ENCODE measurements at regions not wholly inside any gene's neighbourhood (a gene's known extent, or its start where the extent isn't known, plus 50 kb on each side); places are given as distances from the start of the nearest gene placed in this dataset.

DNA sequence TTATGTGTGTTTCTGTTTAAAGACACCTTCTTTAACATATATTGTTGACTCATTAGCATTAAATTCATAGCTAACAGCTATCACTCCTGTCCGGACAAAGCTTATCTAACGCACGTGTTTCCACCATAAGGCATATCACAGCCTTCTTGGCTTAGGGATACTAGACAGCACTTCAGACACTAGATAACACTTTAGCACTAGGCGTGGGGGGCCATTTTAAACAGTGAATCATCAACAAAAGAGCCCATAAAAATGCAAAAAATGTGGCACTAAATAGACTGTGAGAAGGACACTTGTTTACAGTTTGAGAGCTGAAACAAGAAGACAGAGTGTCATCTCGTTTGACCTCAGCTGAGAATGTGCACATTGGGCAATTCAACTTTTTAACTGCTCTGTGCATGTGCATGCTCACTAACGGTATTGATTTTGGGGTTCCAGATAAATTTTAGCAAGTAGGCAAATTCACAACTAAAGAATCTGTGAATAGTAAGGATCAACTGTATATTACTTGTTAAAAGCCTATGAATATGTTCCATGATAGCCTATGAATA lies 58.9 kb upstream of the RAI2 start (continued):
- TF ChIP-seq CEBPZ (IDR thresholded peaks at IDR 0.05; ENCODE audit: borderline replicate concordance, low read depth, low read length) (no peak), IRF2 (CRISPR knock-in tag; IDR thresholded peaks at IDR 0.05) (no peak), JUNB (CRISPR knock-in tag; conservative IDR thresholded peaks at IDR 0.05) (no peak), ZNF282 (CRISPR knock-in tag; IDR thresholded peaks at IDR 0.05) (no peak), EWSR1 (IDR thresholded peaks at IDR 0.05; ENCODE audit: borderline replicate concordance, low read depth, partially characterized antibody) (no peak), XRCC4 (IDR thresholded peaks at IDR 0.05; ENCODE audit: extremely low read depth, insufficient read depth, insufficient read length) (no peak), TAF1 (IDR thresholded peaks at IDR 0.05; ENCODE audit: control insufficient read depth, extremely low read depth, insufficient read depth, low read length, severe bottlenecking) (no peak), TRIM24 (IDR thresholded peaks at IDR 0.05) (peak; percentile 42 to 55; a peak in 2 of 4 replicates), TAL1 (IDR thresholded peaks at IDR 0.05) (peak; percentile 80), DDX20 (tag; IDR thresholded peaks at IDR 0.05; ENCODE audit: low read depth) (no peak), BHLHE40 (IDR thresholded peaks at IDR 0.05; ENCODE audit: low read length) (peak; percentile 81), MEIS2 (IDR thresholded peaks at IDR 0.05; ENCODE audit: partially characterized antibody) (peak; percentile 7), ZKSCAN1 (IDR thresholded peaks at IDR 0.05; ENCODE audit: low read depth, low read length) (no peak), JUND (IDR thresholded peaks at IDR 0.05; ENCODE audit: borderline replicate concordance, low read depth, low read length) (0 out of 2 replicates have a peak, but pooled peaks have one; percentile 33), JUND (tag; IDR thresholded peaks at IDR 0.05; ENCODE audit: borderline replicate concordance, low read depth, low read length) (peak; percentile 14; the same call in 1 of the 3 replicates), RBM17 (IDR thresholded peaks at IDR 0.05; ENCODE audit: borderline replicate concordance, low read depth, low read length) (no peak), SOX6 (IDR thresholded peaks at IDR 0.05) (peak; percentile 49; the same call in 1 of the 2 replicates), ARID1B (IDR thresholded peaks at IDR 0.05) (peak; percentile 78), SNIP1 (IDR thresholded peaks at IDR 0.05; ENCODE audit: low read depth) (no peak), BCOR (IDR thresholded peaks at IDR 0.05) (no peak), L3MBTL2 (IDR thresholded peaks at IDR 0.05) (peak; percentile 29; the same call in 1 of the 2 replicates), SP1 (CRISPR knock-in tag; IDR thresholded peaks at IDR 0.05) (no peak), MAFG (tag; conservative IDR thresholded peaks at IDR 0.05) (peak; percentile 26; the same call in 1 of the 2 replicates)
- TF ChIP-seq, protein P1, sequence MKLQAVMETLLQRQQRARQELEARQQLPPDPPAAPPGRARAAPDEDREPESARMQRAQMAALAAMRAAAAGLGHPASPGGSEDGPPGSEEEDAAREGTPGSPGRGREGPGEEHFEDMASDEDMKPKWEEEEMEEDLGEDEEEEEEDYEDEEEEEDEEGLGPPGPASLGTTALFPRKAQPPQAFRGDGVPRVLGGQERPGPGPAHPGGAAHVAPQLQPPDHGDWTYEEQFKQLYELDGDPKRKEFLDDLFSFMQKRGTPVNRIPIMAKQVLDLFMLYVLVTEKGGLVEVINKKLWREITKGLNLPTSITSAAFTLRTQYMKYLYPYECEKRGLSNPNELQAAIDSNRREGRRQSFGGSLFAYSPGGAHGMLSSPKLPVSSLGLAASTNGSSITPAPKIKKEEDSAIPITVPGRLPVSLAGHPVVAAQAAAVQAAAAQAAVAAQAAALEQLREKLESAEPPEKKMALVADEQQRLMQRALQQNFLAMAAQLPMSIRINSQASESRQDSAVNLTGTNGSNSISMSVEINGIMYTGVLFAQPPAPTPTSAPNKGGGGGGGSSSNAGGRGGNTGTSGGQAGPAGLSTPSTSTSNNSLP (IDR thresholded peaks at IDR 0.05; ENCODE audit: borderline replicate concordance, low read depth, low read length) = no peak
- TF ChIP-seq, protein P2, sequence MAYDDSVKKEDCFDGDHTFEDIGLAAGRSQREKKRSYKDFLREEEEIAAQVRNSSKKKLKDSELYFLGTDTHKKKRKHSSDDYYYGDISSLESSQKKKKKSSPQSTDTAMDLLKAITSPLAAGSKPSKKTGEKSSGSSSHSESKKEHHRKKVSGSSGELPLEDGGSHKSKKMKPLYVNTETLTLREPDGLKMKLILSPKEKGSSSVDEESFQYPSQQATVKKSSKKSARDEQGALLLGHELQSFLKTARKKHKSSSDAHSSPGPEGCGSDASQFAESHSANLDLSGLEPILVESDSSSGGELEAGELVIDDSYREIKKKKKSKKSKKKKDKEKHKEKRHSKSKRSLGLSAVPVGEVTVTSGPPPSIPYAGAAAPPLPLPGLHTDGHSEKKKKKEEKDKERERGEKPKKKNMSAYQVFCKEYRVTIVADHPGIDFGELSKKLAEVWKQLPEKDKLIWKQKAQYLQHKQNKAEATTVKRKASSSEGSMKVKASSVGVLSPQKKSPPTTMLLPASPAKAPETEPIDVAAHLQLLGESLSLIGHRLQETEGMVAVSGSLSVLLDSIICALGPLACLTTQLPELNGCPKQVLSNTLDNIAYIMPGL (CRISPR knock-in tag; IDR thresholded peaks at IDR 0.05) = no peak

Data from K562 (cell line).